ENCODE measurements at regions not wholly inside any gene's neighbourhood (a gene's known extent, or its start where the extent isn't known, plus 50 kb on each side); places are given as distances from the start of the nearest gene placed in this dataset.

DNA sequence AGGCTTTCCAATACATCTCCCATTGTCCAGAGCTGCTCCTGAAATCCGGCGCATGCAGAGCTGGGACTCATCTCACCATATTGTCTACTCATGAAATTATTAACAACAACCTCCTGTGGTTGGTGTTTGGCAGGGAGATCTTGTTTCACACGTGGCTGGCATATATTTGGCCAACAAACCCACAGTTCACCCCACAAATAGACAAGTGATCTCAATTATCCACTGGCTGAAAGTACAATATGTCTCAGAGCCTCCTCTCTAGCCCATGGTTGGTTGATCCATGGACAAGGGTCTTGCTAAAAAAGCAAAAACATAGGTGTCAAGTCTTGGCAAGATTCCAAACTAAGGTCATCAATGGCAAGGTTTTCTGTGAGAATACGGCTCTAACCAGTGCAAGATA lies 386.9 kb downstream of the ETS1 start:
- Histone ChIP-seq H3K23ac (ENCODE audit: low read depth, low read length) (no peak overlapping the region), H3K14ac (replicated peaks; ENCODE audit: low read depth, low read length) (no peak overlapping the region), H2AK9ac (replicated peaks; ENCODE audit: low read depth, low read length, poor library complexity) (no peak overlapping the region), H2BK15ac (ENCODE audit: low read depth, low read length) (no peak overlapping the region), H3K27me3 (ENCODE audit: control insufficient read depth, insufficient read depth, low read length) (no peaks in the 10 kb centered on the region), H4K91ac (ENCODE audit: insufficient read depth, low read depth, low read length) (no peak overlapping the region), H2AFZ (replicated peaks; ENCODE audit: low read length, poor library complexity) (no peak overlapping the region), H3K18ac (ENCODE audit: low read depth, low read length) (no peak overlapping the region), H3K9ac (ENCODE audit: low read depth, low read length) (no peak overlapping the region), H3K56ac (ENCODE audit: extremely low read depth, insufficient read depth, low read length) (no peak overlapping the region), H2BK120ac (ENCODE audit: low read depth, low read length) (no peak overlapping the region), H3K9me3 (ENCODE audit: control insufficient read depth, insufficient read depth, low read length) (no peaks in the 10 kb centered on the region), H4K20me1 (ENCODE audit: insufficient read depth, low read length) (no peaks in the 10 kb centered on the region), H3K4me3 (ENCODE audit: insufficient read depth, low read depth, low read length) (no peak overlapping the region), H2BK20ac (ENCODE audit: low read depth, low read length) (no peak overlapping the region), H2AK5ac (ENCODE audit: low read depth, low read length) (no peak overlapping the region), H4K8ac (ENCODE audit: low read depth in 2 of 2, low read length in 2 of 2) (no peak overlapping the region), H3K79me1 (ENCODE audit: low read depth in 1 of 2, low read length in 2 of 2) (no peaks in the 10 kb centered on the region), H3K9me1 (ENCODE audit: insufficient read depth, low read length) (no peaks in the 10 kb centered on the region), H3K36me3 (ENCODE audit: control insufficient read depth, insufficient read depth, low read length) (no peaks in the 10 kb centered on the region), H3K4me1 (ENCODE audit: control insufficient read depth, insufficient read depth, low read length) (no peaks in the 10 kb centered on the region), H3K4ac (ENCODE audit: low read depth, low read length) (no peak overlapping the region), H3K27ac (ENCODE audit: insufficient read depth, low read length) (no peak overlapping the region), H3K4me2 (ENCODE audit: low read depth, low read length) (no peak overlapping the region), H4K5ac (ENCODE audit: low read depth, low read length) (no peak overlapping the region), H2BK5ac (ENCODE audit: low read depth, low read length, poor library complexity, severe bottlenecking) (no peak overlapping the region)
- dilution Hi-C loops (cut with HindIII; ENCODE audit: low sequenced_read_pairs, unreplicated experiment): no loop called here
- TF ChIP-seq SMC3 (IDR thresholded peaks at IDR 0.05; ENCODE audit: low read depth, low read length) (no peak), NFE2L2 (IDR thresholded peaks at IDR 0.05; ENCODE audit: low read depth, low read length) (no peak), CHD1 (IDR thresholded peaks at IDR 0.05; ENCODE audit: low read depth, low read length) (no peak), CEBPB (IDR thresholded peaks at IDR 0.05; ENCODE audit: low read depth, low read length) (no peak), RCOR1 (IDR thresholded peaks at IDR 0.05; ENCODE audit: insufficient replicate concordance, low read length) (no peak), MAZ (IDR thresholded peaks at IDR 0.05; ENCODE audit: borderline replicate concordance, low read depth, low read length) (no peak), MXI1 (IDR thresholded peaks at IDR 0.05; ENCODE audit: borderline replicate concordance, low read depth, low read length) (no peak), RFX5 (IDR thresholded peaks at IDR 0.05; ENCODE audit: low read depth, low read length) (no peak), BHLHE40 (IDR thresholded peaks at IDR 0.05; ENCODE audit: low read depth, low read length) (no peak), FOS (IDR thresholded peaks at IDR 0.05; ENCODE audit: low read depth, low read length) (no peak)
- TF ChIP-seq, protein P1, sequence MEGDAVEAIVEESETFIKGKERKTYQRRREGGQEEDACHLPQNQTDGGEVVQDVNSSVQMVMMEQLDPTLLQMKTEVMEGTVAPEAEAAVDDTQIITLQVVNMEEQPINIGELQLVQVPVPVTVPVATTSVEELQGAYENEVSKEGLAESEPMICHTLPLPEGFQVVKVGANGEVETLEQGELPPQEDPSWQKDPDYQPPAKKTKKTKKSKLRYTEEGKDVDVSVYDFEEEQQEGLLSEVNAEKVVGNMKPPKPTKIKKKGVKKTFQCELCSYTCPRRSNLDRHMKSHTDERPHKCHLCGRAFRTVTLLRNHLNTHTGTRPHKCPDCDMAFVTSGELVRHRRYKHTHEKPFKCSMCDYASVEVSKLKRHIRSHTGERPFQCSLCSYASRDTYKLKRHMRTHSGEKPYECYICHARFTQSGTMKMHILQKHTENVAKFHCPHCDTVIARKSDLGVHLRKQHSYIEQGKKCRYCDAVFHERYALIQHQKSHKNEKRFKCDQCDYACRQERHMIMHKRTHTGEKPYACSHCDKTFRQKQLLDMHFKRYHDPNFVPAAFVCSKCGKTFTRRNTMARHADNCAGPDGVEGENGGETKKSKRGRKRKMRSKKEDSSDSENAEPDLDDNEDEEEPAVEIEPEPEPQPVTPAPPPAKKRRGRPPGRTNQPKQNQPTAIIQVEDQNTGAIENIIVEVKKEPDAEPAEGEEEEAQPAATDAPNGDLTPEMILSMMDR (conservative IDR thresholded peaks at IDR 0.05; ENCODE audit: low read depth, low read length): no peak
- TF ChIP-seq, protein P2, sequence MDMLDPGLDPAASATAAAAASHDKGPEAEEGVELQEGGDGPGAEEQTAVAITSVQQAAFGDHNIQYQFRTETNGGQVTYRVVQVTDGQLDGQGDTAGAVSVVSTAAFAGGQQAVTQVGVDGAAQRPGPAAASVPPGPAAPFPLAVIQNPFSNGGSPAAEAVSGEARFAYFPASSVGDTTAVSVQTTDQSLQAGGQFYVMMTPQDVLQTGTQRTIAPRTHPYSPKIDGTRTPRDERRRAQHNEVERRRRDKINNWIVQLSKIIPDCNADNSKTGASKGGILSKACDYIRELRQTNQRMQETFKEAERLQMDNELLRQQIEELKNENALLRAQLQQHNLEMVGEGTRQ (IDR thresholded peaks at IDR 0.05; ENCODE audit: low read depth, low read length): no peak
- TF ChIP-seq, protein P3, sequence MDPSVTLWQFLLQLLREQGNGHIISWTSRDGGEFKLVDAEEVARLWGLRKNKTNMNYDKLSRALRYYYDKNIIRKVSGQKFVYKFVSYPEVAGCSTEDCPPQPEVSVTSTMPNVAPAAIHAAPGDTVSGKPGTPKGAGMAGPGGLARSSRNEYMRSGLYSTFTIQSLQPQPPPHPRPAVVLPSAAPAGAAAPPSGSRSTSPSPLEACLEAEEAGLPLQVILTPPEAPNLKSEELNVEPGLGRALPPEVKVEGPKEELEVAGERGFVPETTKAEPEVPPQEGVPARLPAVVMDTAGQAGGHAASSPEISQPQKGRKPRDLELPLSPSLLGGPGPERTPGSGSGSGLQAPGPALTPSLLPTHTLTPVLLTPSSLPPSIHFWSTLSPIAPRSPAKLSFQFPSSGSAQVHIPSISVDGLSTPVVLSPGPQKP (IDR thresholded peaks at IDR 0.05; ENCODE audit: borderline replicate concordance, low read depth, low read length): no peak
- in situ Hi-C loops (cut with MboI; ENCODE audit: low sequenced_read_pairs): no loop called here
- no TSS peak for BruUV-seq (replicated peaks)
- ChIA-PET POLR2A (ENCODE audit: unreplicated experiment) (no interaction called here), CTCF (no interaction called here)
- ATAC-seq (ENCODE audit: low read depth): no peak
- WGBS, 2 experiments (ENCODE audit: extremely low coverage in 2 of 2, insufficient read length in 1 of 2): no CpG with 5 or more reads among the region's 4 CpGs
- DNase-seq: no peak
- intact Hi-C loops (cut with micrococcal nuclease): no loop called here
